TTC549 (cell line): ENCODE measurements at regions not wholly inside any gene's neighbourhood (a gene's known extent, or its start where the extent isn't known, plus 50 kb on each side); places are given as distances from the start of the nearest gene placed in this dataset.

ENCODE experiments used
- FAIRE-seq: peaks from 2 replicates; lab custom pipeline; 2012; peaks lifted over from hg19 to GRCh38; lab: Jason Lieb, UNC

DNA sequence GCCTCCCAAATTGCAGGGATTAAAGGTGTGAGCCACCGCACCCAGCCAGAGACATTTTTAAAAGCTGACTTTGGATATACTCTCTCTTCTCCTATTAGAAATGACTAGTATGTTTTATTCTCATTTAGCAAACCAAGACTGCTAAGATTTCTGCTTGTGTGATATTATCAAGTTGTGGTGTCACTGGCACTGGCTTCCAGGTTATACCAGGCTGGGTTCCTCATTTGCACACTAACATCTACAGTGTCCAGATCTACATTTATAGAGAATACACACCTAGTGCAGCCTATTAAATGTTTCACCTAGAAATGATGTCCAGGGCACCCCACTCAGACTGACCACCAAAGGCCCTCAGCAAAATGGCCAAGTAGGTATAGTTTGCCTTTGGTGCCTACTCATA lies 49.9 kb upstream of the FOXN2 start:
- FAIRE-seq, result no peak
